ENCODE measurements at regions not wholly inside any gene's neighbourhood (a gene's known extent, or its start where the extent isn't known, plus 50 kb on each side); places are given as distances from the start of the nearest gene placed in this dataset.

- Mint-ChIP-seq H3K4me3 (no peak overlapping the region), H3K36me3 (no peaks in the 10 kb centered on the region), H3K27me3 (ENCODE audit: low read depth in 2 of 2) (peaks cover 10 to 11% of the 10 kb centered on the region in 2 donors), H3K27ac (peak overlapping the region in 1 of 2 donors; percentile 20), H3K9me3 (no peaks in the 10 kb centered on the region), H3K4me1 (peaks cover 17% of the 10 kb centered on the region in 2 donors)
- WGBS (ENCODE audit: insufficient coverage), result 69% methylated on average over 16 of the region's 16 CpGs
- TF ChIP-seq CTCF (IDR thresholded peaks at IDR 0.05), result no peak
- H3K27ac ChIP-seq (ENCODE audit: low read length), result no peak overlapping the region
- H3K4me1 ChIP-seq (ENCODE audit: control insufficient read depth, insufficient read depth, low read length), result no peaks in the 10 kb centered on the region
- H3K36me3 ChIP-seq (ENCODE audit: control insufficient read depth, insufficient read depth, low read length), result no peaks in the 10 kb centered on the region
- intact Hi-C loops (cut with micrococcal nuclease), result no loop called here
- H3K9me3 ChIP-seq (ENCODE audit: control insufficient read depth, insufficient read depth, low read length), result no peaks in the 10 kb centered on the region
- no peak for DNase-seq
- H3K27me3 ChIP-seq (ENCODE audit: control insufficient read depth, insufficient read depth, low read length), result no peaks in the 10 kb centered on the region
- H3K4me3 ChIP-seq (ENCODE audit: low read length), result no peak overlapping the region
- no peak for ATAC-seq
These were observed 130.0 kb upstream of the GGTLC1 start for GRCh38 chr20:24118441-24119175.

GRCh38 chr20:24118034-24118433, 129.5 kb upstream of the GGTLC1 start:
- H3K36me3 Mint-ChIP-seq, result no peaks in the 10 kb centered on the region
- peak overlapping the region in 1 of 2 donors; percentile 20 for H3K27ac Mint-ChIP-seq
- WGBS (ENCODE audit: insufficient coverage), result 84% methylated on average over 5 of the region's 5 CpGs

GRCh38 chr20:24117383-24117782, 128.8 kb upstream of the GGTLC1 start:
- H3K9me3 ChIP-seq (ENCODE audit: control insufficient read depth, insufficient read depth, low read length), result no peaks in the 10 kb centered on the region
- no peak for DNase-seq
- Mint-ChIP-seq H3K4me3 (no peak overlapping the region), H3K36me3 (no peaks in the 10 kb centered on the region), H3K27me3 (ENCODE audit: low read depth in 2 of 2) (peaks cover 10 to 11% of the 10 kb centered on the region in 2 donors), H3K27ac (no peak overlapping the region), H3K4me1 (peaks cover 7 to 10% of the 10 kb centered on the region in 2 donors), H3K9me3 (no peaks in the 10 kb centered on the region)
- TF ChIP-seq CTCF (IDR thresholded peaks at IDR 0.05), result no peak
- WGBS (ENCODE audit: insufficient coverage), result 90% methylated on average over 3 of the region's 3 CpGs
- intact Hi-C loops (cut with micrococcal nuclease), result no loop called here
- H3K4me3 ChIP-seq (ENCODE audit: low read length), result no peak overlapping the region
- no peak for ATAC-seq
- no peaks in the 10 kb centered on the region for H3K36me3 ChIP-seq (ENCODE audit: control insufficient read depth, insufficient read depth, low read length)
- H3K27me3 ChIP-seq (ENCODE audit: control insufficient read depth, insufficient read depth, low read length), result no peaks in the 10 kb centered on the region
- H3K27ac ChIP-seq (ENCODE audit: low read length), result no peak overlapping the region
- H3K4me1 ChIP-seq (ENCODE audit: control insufficient read depth, insufficient read depth, low read length), result no peaks in the 10 kb centered on the region

More at GRCh38 chr20:24118034-24118433, 129.5 kb upstream of the GGTLC1 start:
- no peaks in the 10 kb centered on the region for H3K36me3 ChIP-seq (ENCODE audit: control insufficient read depth, insufficient read depth, low read length)
- Mint-ChIP-seq H3K9me3 (no peaks in the 10 kb centered on the region), H3K4me3 (no peak overlapping the region), H3K27me3 (ENCODE audit: low read depth in 2 of 2) (peaks cover 10 to 11% of the 10 kb centered on the region in 2 donors), H3K4me1 (peaks cover 11% of the 10 kb centered on the region in 2 donors)
- H3K4me3 ChIP-seq (ENCODE audit: low read length), result no peak overlapping the region
- TF ChIP-seq CTCF (IDR thresholded peaks at IDR 0.05), result no peak
- no peaks in the 10 kb centered on the region for H3K9me3 ChIP-seq (ENCODE audit: control insufficient read depth, insufficient read depth, low read length)
- H3K27me3 ChIP-seq (ENCODE audit: control insufficient read depth, insufficient read depth, low read length), result no peaks in the 10 kb centered on the region
- DNase-seq (no peak), ATAC-seq (no peak)
- no peaks in the 10 kb centered on the region for H3K4me1 ChIP-seq (ENCODE audit: control insufficient read depth, insufficient read depth, low read length)
- intact Hi-C loops (cut with micrococcal nuclease), result no loop called here
- no peak overlapping the region for H3K27ac ChIP-seq (ENCODE audit: low read length)

- no peaks in the 10 kb centered on the region for H3K36me3 Mint-ChIP-seq
- no peak for TF ChIP-seq CTCF (IDR thresholded peaks at IDR 0.05)
These were observed 128.0 kb upstream of the GGTLC1 start for GRCh38 chr20:24116611-24117010.

More at GRCh38 chr20:24116611-24117010, 128.0 kb upstream of the GGTLC1 start:
- no peak overlapping the region for H3K27ac Mint-ChIP-seq
- no peak for DNase-seq
- ATAC-seq, result no peak
- Histone ChIP-seq H3K27ac (ENCODE audit: low read length) (no peak overlapping the region), H3K4me3 (ENCODE audit: low read length) (no peak overlapping the region), H3K36me3 (ENCODE audit: control insufficient read depth, insufficient read depth, low read length) (no peaks in the 10 kb centered on the region), H3K27me3 (ENCODE audit: control insufficient read depth, insufficient read depth, low read length) (no peaks in the 10 kb centered on the region), H3K9me3 (ENCODE audit: control insufficient read depth, insufficient read depth, low read length) (no peaks in the 10 kb centered on the region), H3K4me1 (ENCODE audit: control insufficient read depth, insufficient read depth, low read length) (no peaks in the 10 kb centered on the region)
- peaks cover 10 to 11% of the 10 kb centered on the region in 2 donors for H3K27me3 Mint-ChIP-seq (ENCODE audit: low read depth in 2 of 2)
- H3K9me3 Mint-ChIP-seq, result no peaks in the 10 kb centered on the region
- peaks cover 5 to 6% of the 10 kb centered on the region in 2 donors for H3K4me1 Mint-ChIP-seq
- intact Hi-C loops (cut with micrococcal nuclease), result no loop called here
- no peak overlapping the region for H3K4me3 Mint-ChIP-seq
- 93% methylated on average over 4 of the region's 4 CpGs for WGBS (ENCODE audit: insufficient coverage)
